GM21723 (cell line): ENCODE measurements at regions not wholly inside any gene's neighbourhood (a gene's known extent, or its start where the extent isn't known, plus 50 kb on each side); places are given as distances from the start of the nearest gene placed in this dataset.
"Not testable (repeated sequence)": the region's sequence is repeated elsewhere in the genome, so short reads cannot be mapped to it uniquely, and the experiment has no call there.

Experiments
- ATAC-seq: cut with Tn5 transposase; IDR thresholded peaks from one replicate; pipeline ENCODE4 v1.9.1; 2021; ENCODE audit warnings: mild to moderate bottlenecking, moderate library complexity; ENCODE audit not compliant: unreplicated experiment

DNA sequence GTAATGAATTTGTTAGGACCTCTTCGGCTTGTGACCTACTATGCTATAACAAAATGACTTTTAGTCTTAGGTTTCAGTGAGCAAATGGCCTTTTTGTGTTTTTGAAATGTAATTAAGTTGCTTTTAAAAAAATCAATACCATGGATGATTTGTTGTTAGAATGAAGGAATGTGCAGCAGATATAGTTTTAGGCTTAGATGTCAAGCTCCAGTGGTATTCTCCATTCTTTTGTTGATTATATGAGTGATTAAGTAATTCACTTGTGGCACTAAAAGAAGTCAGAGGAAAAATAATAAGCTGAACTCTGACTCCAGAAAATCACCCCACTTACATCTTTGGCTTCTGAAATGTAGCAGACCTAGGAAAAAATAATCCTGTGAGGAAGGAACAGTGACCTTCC, 474.1 kb upstream of the MIS18BP1 start:
- no peak for ATAC-seq

DNA sequence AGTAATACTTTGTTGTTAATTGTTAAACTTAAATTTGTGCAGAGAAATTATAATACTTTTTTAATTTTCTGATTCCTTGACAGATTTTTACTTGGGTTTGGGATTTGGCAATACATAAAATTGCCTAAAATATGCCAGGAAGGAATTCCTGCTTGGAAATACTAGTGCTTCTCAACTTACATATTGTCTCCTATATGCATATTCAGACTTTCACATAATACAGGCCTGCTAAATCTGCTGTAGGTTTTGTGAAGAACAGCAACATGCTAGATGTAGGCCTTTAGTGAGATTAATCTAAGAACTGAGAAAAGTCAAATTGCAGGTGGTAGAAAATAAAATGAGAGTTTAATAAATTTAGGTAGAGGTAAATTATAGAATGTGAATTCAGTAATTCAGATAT, 468.5 kb upstream of the MIS18BP1 start:
- no peak for ATAC-seq

DNA sequence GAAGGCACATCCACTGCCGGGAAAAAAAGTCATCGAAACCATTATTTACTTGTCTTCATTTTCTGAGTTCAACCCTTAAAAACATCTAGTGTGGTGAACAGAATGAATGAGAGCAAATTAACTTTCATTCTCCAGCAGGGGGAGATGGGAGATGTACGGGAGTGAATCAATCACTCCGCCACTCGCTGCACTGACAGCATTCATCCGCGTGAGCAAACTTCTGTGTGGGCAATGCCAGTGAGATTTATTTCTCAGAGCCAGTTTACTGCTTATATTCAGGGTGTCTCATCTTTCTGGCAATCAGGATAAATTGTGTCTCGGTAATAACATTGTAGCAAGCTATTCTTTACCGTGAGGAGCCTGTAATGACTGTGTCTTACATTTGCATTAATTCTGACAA, 463.6 kb upstream of the MIS18BP1 start:
- ATAC-seq: no peak

DNA sequence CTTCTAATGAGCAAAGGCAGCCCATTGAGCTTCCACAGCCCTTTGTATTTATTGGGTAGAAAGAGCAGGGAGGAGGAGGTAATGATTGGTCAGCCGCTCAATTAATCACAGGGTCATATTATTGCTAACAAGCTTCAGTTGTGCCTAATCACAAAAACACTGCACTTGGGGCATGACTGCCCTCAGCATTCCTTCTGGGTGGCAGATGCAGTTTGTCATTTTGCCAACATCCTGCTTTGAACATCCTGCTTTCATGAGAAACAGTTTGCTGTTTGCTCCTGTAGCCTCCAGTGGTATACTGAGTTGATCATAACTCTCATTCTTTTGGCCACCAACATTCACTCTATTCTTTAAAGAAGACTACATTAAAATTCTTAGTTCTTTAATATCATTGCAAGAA, 462.9 kb upstream of the MIS18BP1 start:
- ATAC-seq: no peak

DNA sequence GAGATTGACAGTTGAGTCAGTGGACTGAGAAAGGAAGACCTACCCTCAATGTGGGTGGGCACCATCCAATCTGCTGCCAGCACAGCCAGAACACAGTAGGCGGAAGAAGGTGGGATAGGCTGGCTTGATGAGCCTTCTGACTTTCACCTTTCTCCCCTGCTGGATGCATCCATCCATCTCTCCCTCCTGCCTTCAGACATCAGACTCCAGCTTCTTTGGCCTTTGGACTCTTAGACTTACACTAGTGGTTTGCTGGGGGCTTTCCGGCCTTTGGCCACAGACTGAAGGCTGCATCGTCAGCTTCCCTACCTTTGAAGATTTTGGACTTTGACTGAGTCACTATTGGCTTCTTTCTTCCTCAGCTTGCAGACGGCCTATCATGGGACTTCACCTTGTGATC, 456.5 kb upstream of the MIS18BP1 start:
- no peak for ATAC-seq

DNA sequence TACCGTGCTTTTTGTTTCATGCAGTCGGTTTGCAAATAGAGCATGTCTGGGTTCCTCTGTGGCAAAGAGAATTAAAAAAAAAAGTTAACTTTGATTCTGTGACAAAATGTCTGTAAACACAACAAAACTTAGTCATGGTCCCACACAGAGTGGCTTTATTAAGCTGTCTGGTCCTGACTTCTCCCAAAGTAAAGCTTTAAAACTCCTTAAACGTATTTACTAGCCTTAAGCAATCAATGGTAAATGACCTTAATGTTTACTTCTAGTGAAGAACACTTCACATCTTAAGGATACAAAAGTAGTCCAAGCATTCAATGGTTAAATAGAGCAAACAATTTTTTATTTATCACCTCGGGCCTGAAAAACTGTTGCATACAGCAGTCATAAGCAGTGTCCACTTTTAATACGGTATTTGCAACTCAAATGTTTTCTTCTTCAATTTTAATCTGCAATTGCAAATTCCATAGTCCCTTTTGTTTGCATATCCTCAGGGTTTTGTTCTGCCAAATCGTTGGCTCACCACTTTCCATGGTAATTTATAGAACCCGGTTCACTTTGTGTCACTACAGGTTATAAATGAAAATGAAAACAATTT, 453.0 kb upstream of the MIS18BP1 start:
- no peak for ATAC-seq

DNA sequence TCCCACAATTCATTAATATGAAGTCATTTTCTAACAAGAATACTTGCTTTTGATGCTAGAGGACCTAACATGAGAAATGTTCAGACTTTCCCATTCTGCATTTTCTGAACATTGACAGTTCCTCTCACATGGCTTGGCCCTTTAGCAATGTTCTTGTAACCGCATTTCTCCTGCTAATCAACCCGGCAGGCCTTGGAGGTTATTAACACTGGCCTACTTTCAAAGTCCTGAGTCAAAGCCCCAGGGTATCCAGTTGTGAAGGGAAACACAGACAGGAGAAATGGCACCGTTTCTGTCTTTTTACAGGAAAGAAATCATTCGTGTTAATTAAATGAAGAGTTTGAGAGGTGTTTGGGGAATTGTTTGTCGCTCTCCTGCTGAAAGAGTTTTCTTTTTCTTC, 446.5 kb upstream of the MIS18BP1 start:
- ATAC-seq: no peak

DNA sequence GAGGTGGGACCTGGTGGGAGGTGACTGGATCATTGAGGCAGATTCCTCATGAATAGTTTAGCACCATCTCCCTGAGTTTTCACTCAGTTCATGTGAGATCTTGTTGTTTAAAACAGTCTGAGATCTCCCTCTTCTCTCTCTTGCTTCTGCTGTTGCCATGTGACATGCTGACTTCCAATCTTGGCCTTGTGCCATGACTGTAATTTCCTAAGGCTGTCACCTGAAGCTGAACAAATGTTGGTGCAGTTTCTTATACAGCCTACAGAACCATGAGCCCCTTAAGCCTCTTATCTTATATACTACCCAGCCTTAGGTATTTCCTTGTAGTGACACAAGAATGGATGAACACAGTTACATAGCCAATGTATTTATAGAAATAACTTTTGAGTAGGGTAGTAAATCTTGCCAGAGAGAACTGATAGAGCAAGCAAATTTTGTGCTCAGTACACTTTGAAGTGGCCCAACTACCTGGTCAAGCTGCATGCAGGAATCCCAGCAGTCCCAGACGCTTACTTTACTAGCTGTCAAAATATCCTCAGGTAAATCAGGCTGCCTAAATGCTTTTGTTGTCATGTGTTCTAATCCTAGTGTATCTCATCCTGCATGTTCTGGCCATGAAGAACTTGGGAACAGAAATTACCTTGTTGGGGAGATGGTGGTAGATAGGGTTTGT, 445.6 kb upstream of the MIS18BP1 start:
- no peak for ATAC-seq

DNA sequence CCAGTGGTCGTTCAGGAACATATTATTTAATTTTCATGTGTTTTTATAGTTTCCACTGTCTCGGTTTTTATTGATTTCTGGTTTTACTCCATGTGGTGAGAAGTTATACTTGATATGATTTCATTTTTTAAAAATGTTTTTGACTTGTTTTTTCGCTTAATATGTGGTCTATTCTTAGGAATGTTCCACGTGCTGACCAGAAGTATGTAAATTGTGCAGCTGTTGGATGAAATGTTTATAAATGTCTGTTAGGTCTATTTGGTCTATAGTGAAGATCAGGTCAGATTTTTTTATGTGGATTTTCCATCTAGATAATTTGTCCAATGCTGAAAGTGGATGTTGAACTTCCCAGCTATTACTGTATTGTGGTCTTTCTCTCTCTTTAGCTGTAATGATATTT, 433.8 kb upstream of the MIS18BP1 start:
- no peak for ATAC-seq

DNA sequence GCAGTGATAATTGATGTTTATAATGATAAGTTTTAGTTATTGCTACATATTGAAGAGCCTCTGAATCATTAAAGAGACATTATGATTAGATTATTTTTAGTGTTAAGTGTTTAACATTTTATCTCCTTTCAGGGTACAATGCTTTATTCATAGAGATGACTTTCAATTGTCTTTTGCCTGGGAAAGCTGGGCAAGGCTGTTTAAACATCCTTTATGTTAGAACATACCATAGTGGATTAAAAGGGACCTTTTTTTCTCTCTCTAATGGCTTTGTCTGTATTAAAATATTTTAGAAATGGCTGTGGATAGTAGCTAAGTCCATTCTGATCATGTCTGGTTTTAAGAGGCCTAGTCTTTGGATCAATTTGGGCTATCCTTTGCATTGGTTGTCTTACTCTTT, 427.5 kb upstream of the MIS18BP1 start:
- ATAC-seq: no peak

DNA sequence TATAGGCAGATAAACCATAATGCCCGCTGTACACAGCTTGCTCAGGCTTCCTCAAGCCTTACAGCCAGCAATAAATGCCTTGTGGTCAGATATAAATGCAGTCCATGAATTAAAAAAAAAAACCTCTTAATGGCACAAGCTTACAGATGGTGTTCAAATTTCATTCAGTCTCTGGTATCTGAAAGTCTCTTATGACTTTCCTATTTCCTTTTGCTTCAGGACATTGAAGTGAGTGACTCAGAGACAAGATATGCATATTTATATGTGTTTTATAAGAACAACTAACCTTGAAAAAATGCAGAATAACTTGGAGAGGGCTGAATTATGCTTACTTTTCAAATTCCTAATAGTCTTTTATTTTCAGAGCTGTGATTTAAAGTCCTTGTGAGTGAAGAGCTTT, 426.9 kb upstream of the MIS18BP1 start:
- ATAC-seq: no peak

DNA sequence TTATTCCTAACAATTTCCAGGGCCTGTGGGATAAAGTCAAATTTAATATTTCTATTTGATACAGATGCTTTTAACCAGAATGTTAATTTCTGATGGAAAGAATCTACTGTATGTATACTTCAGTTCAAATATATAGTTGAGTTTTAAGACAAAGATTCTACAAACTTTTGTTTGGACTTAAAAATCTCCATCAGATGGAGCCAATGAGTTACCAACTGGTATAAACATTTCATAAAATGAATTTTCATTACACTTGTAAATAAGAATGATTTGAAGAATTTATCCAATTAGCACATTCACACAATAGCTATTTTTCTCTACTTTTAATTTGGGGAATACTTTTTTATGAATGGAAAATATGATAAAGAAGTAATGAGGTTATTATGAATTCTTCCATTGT, 425.2 kb upstream of the MIS18BP1 start:
- no peak for ATAC-seq

DNA sequence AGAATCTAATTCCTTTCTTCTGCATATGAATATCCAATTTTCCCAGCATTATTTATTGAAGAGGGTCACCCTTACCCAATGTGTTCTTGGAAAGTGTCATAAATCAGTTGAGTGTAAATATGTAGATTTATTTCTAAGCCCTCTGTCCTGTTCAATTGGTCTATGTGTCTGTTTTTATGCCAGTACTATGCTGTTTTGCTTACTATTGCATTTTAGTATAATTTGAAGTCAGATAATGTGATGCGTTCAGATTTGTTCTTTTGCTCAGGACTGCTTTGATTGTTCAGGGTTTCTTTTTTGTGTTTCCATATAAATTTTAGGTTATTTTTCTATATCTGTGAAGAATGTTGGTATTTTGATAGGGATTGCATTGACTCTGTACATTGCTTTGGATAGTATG, 420.4 kb upstream of the MIS18BP1 start:
- no peak for ATAC-seq

DNA sequence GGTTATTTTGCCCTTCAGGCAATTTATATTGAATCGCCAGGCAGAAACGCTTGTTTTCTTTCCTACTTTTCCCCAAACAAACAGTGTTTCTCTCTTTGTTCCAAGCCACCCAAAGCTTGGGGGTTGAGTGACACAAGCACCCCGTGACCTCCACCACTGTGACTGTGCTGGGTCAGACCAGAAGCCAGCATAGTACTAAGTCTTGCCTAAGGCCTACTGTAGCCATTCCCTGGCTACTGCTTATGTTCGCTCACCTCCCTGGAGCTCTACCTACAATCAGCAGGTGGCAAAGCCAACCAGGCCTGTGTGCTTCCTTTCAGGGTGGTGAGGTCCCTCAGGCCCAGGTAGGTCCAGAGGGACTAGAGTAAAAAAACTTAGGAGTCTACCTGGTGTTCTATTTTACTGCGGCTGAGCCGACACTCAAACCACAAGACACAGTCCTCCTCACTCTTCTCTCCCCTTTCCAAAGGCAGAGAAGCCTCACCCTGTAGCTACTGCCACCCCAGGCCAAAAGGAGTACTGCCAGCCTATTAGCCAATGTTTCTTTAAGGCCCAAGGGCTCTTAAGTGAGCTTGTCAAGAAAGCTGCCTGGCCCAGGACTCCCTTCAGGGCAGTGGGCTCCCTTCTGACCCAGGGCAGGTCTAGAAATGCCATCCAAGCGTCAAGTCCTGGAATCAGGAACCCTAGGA, 411.8 kb upstream of the MIS18BP1 start:
- no peak for ATAC-seq

DNA sequence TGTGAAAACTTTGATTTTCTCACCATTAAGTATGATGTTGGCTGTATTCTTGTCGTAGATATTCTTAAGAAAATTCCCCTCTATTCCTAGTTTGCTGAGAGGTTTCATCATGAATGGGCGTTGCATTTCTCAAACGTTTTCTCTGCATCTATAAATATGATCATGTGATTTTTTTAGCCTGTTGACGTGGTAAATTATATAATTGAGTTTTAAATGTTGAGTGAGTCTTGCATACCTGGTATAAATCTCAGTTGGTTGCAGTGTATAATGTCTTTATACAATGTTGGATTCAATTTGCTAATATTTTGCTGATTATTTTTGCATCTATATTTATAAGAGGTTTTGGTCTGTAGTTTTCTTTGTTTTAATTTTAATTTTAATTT, 405.9 kb upstream of the MIS18BP1 start:
- no peak for ATAC-seq

DNA sequence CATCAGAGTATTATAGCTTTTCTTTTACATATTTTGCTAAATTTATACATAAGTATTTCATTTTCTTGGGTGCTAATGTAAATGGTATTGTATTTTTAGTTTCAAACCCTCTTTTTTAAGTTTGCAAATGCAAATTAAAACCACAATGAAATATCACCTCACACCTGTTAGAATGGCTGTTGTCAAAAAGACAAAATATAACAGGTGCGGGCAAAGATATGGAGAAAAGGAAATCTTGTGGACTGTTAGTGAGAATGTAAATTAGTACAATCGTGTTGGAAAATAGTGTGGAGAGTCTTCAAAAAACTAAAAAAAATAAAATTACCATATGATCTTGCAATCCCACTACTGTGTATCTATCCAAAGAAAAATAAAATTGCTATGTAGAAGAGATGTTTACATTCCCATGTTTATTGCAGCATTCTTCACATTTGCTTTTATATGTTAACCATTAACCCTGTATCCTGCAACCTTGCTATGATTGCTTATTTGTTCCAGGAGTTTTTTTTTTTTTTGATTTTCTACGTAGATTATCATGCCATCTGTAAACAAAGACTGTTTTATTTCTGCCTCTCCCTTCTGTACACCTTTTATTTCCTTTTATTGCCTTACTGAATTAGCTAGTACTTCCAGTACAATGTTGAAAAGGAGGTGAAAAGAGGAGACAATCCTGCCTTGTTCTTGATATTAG, 405.4 kb upstream of the MIS18BP1 start:
- no peak for ATAC-seq

DNA sequence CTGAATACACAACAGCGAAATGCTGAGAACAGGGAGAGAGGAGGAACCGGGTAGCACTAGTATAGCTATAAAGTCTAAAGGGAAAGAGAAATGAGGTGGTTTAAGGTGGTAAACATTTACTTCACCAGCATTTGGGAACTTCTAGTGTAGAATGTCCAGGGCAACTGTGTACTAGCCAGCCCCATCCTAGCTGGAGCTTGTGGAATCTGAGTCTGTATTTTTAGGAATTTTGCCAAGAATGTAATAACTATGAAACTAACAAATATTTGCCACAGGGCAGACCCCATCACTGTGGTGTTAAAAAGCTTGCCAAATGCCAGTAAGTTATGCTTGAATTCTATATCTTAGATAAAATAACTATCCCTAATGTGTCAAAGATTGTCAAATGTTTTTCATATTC, 398.9 kb upstream of the MIS18BP1 start:
- no peak for ATAC-seq

DNA sequence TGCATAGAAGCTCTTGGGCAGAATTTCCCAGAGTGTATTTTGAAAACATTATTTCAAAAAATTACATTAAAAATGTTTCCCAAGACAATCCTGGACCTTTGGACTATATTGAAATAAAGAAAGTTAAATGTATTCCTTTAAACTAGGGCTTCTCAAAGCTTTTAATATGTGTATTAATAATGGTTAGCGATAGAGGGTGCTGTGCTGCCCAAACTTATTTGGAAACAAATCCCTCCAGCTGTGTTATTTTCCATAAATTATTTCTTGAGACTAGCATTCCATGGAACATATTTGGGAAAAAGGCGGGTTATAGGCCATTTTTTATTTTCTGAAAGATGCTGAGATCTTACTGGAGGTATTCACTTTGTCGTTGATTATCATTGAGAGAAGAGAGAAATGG, 397.8 kb upstream of the MIS18BP1 start:
- ATAC-seq: no peak

DNA sequence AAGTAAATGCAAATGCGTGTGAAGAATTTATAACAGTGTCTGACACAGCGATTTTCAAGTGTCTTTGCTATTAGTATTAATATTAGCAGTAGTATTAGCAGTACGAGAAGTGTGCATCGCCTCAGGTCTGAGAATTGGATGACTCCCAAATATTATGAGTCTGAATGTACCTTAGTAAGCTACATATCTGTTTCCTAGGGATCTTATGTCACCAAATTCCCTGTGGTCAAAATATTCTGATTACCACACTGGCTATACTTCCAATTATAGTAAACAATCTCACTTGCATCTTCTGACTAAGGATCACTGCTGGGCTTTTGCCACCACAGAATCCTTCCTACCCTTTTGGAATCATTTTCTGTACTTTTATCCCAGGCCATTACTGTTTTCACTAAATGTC, 396.0 kb upstream of the MIS18BP1 start:
- no peak for ATAC-seq

DNA sequence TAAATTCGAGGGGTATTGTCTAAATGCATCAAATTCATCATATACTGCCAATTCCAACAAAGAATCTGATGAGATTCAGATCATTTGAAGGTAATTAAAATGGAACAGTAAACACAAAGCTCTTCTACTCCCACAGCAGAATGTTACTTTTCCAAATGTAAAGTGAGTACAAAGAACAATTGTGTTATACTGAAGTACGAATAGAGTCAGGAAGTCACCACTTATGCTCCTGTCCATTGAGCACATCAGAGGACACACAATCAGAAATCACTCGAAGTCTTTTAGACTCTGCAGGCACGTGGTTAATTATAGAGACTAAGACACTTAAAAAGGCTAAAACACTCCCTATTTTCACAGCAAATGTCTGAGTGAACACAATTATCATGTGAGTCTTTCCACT, 388.5 kb upstream of the MIS18BP1 start:
- no peak for ATAC-seq

DNA sequence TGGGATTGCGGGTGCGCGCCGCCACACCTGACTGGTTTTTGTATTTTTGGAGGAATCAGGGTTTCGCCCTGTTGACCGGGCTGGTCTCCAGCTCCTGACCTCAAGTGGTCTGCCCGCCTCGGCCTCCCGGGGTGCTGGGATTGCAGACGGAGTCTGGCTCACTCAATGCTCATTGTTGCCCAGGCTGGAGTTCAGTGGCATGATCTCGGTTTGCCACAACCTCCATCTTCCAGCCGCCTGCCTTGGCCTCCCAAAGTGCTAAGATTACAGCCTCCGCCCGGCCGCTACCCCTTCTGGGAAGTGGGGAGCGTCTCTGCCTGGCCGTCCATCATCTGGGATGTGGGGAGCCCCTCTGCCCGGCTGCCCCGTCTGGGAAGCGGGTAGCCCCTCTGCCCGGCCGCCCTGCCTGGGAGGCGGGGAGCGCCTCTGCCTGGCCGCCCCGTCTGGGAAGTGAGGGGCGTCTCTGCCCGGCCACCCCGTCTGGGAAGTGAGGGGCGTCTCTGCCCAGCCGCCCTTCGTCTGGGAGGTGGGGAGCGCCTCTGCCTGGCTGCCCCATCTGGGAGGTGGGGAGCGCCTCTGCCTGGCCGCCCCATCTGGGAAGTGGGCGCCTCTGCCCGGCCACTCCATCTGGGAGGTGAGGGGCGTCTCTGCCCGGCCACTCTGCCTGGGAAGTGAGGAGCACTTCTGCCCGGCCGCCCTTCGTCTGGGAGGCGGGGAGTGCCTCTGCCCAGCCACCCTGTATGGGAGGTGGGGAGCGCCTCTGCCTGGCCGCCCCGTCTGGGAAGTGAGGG, 381.8 kb upstream of the MIS18BP1 start:
- not testable (repeated sequence) for ATAC-seq
